Rectal smooth muscle tissue (tissue), 1 donor: ENCODE measurements at regions not wholly inside any gene's neighbourhood (a gene's known extent, or its start where the extent isn't known, plus 50 kb on each side); places are given as distances from the start of the nearest gene placed in this dataset.
A peak's percentile ranks its signal among the peaks of the same experiment; 100 is the strongest.
"Not testable (repeated sequence)": the region's sequence is repeated elsewhere in the genome, so short reads cannot be mapped to it uniquely, and the experiment has no call there.

Experiments
- H3K27ac ChIP-seq: one replicate; pipeline ENCODE4 v1.7.0; 2013; ENCODE audit warnings: low read depth, low read length, inconsistent platforms
- H3K27me3 ChIP-seq: one replicate; pipeline ENCODE4 v1.7.0; 2013; ENCODE audit warnings: low read length; ENCODE audit not compliant: control insufficient read depth, insufficient read depth
- H3K36me3 ChIP-seq: one replicate; pipeline ENCODE4 v1.7.0; 2013; ENCODE audit warnings: low read length; ENCODE audit not compliant: control insufficient read depth, insufficient read depth
- H3K4me1 ChIP-seq: one replicate; pipeline ENCODE4 v1.7.0; 2013; ENCODE audit warnings: low read length; ENCODE audit not compliant: control insufficient read depth, insufficient read depth
- H3K4me3 ChIP-seq: one replicate; pipeline ENCODE4 v1.7.0; 2013; ENCODE audit warnings: low read length
- H3K9ac ChIP-seq: one replicate; pipeline ENCODE4 v1.7.0; 2013; ENCODE audit warnings: low read length

- H3K27me3 ChIP-seq, result no peaks in the 10 kb centered on the region
- peaks cover 15% of the 10 kb centered on the region for H3K4me1 ChIP-seq
- H3K36me3 ChIP-seq, result no peaks in the 10 kb centered on the region
- no peak overlapping the region for H3K4me3 ChIP-seq
- no peak overlapping the region for H3K27ac ChIP-seq
- no peak overlapping the region for H3K9ac ChIP-seq
Measured at GRCh38 chr2:37800176-37800858, 124.8 kb upstream of the RMDN2 start.

DNA sequence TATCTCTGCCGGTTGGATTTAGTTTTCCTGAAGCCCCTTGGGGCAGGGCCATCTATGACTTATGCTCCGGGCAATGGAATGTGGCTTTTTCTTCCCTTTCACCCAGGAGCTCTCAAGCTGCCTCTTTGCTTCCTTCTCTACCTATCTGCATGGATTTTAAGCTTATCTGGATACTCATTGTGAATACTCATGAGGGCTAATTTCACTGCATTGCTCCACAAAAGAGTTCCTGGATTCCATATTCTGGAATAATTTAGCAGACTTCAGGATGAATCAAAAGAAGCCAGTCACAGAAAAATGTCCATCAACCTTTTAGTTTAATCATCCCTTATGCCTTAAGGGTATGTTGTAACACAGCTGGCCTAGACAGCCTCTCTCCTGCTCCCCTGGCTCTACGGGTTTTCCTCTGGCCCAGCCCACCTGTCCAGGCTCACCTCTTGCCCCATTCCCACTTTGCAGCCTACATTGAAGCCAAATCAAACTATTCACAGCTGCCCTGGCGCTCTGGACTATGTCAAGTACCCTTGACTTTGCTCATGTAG lies 122.8 kb upstream of the RMDN2 start:
- Histone ChIP-seq H3K9ac (no peak overlapping the region), H3K4me3 (no peak overlapping the region), H3K4me1 (peaks cover 5% of the 10 kb centered on the region), H3K36me3 (no peaks in the 10 kb centered on the region), H3K27me3 (no peaks in the 10 kb centered on the region), H3K27ac (peak overlapping the region; percentile 32)

GRCh38 chr2:37802899-37803379 lies 122.1 kb upstream of the RMDN2 start:
- Histone ChIP-seq H3K9ac (no peak overlapping the region), H3K27me3 (no peaks in the 10 kb centered on the region), H3K4me3 (no peak overlapping the region), H3K36me3 (no peaks in the 10 kb centered on the region), H3K4me1 (peaks cover 5% of the 10 kb centered on the region), H3K27ac (peak overlapping the region; percentile 32)

DNA sequence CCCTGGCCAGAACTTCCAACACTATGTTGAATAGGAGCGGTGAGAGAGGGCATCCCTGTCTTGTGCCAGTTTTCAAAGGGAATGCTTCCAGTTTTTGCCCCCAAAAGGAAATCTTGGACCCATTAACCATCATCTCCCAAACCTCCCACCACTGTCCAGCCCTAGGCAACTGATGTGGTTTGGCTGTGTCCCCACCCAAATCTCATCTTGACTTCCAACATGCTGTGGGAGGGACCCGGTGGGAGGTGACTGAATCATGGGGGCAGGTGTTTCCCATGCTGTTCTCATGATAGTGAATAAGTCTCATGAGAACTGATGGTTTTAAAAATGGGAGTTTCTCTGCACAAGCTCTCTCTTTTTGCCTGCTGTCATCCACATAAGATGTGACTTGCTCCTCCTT lies 119.1 kb upstream of the RMDN2 start:
- H3K4me3 ChIP-seq, H3K9ac ChIP-seq, H3K36me3 ChIP-seq, H3K27ac ChIP-seq, H3K27me3 ChIP-seq: not testable (repeated sequence)
- peaks cover 18% of the 10 kb centered on the region for H3K4me1 ChIP-seq

- Histone ChIP-seq H3K36me3 (no peaks in the 10 kb centered on the region), H3K27ac (peak overlapping the region; percentile 68), H3K4me3 (no peak overlapping the region), H3K27me3 (no peaks in the 10 kb centered on the region), H3K9ac (no peak overlapping the region), H3K4me1 (peaks cover 12% of the 10 kb centered on the region)
Measured at GRCh38 chr2:37809525-37809924, 115.6 kb upstream of the RMDN2 start.

GRCh38 chr2:37809931-37810570 lies 115.0 kb upstream of the RMDN2 start:
- peak overlapping the region; percentile 68 for H3K27ac ChIP-seq
- no peaks in the 10 kb centered on the region for H3K36me3 ChIP-seq
- H3K4me3 ChIP-seq, result no peak overlapping the region
- H3K4me1 ChIP-seq, result peaks cover 12% of the 10 kb centered on the region
- no peaks in the 10 kb centered on the region for H3K27me3 ChIP-seq
- H3K9ac ChIP-seq, result no peak overlapping the region

GRCh38 chr2:37812414-37812813 lies 112.7 kb upstream of the RMDN2 start:
- H3K27ac ChIP-seq, result no peak overlapping the region
- no peaks in the 10 kb centered on the region for H3K27me3 ChIP-seq
- no peaks in the 10 kb centered on the region for H3K36me3 ChIP-seq
- H3K9ac ChIP-seq, result no peak overlapping the region
- H3K4me3 ChIP-seq, result no peak overlapping the region
- H3K4me1 ChIP-seq, result peaks cover 12% of the 10 kb centered on the region

- no peak overlapping the region for H3K4me3 ChIP-seq
- no peaks in the 10 kb centered on the region for H3K27me3 ChIP-seq
- H3K9ac ChIP-seq, result no peak overlapping the region
- H3K4me1 ChIP-seq, result peaks cover 12% of the 10 kb centered on the region
- H3K36me3 ChIP-seq, result no peaks in the 10 kb centered on the region
- H3K27ac ChIP-seq, result no peak overlapping the region
Measured at GRCh38 chr2:37812941-37813730, 112.0 kb upstream of the RMDN2 start.

DNA sequence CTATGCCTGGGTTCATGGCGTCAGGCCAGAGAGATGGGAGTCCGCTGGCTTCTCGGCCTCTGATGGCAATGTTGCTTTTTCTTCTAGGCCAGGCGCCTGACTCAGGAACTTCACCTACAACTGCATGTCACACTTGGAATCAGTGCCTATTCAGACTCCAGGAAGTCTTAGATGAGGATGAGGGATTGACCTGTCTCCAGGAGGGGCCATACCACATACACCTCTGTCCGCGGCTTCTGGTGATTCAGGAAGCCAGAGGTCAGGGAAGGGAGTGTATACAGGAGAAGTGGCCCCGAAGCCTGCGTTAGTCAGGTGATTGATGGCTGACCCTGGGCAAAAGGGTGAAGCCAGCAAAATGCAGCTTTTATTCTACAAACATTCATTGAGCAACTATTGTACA lies 109.1 kb upstream of the RMDN2 start:
- Histone ChIP-seq H3K9ac (no peak overlapping the region), H3K4me3 (no peak overlapping the region), H3K27ac (no peak overlapping the region), H3K36me3 (no peaks in the 10 kb centered on the region), H3K27me3 (no peaks in the 10 kb centered on the region), H3K4me1 (no peaks in the 10 kb centered on the region)

DNA sequence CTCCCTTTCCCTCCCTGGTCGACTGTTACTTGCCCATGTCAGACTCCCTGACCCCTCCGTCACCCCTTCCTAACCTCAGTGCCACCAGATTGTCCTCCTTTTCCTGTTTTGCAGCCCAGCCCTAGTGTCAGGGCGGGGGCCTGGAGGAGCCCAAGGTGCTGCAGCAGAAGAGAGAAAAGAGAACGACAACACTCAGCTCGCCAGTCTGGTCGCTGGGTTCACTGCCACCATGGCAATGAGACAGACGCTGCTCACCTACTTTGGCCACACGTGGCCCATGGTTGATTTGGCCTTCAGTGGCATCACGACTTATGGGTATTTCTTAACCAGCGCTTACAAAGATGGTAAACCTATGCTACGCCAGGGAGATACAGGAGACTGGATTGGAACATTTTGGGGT lies 108.4 kb upstream of the RMDN2 start:
- Histone ChIP-seq H3K36me3 (no peaks in the 10 kb centered on the region), H3K4me3 (no peak overlapping the region), H3K9ac (no peak overlapping the region), H3K4me1 (no peaks in the 10 kb centered on the region), H3K27ac (no peak overlapping the region), H3K27me3 (no peaks in the 10 kb centered on the region)

GRCh38 chr2:37819186-37819585 lies 105.9 kb upstream of the RMDN2 start:
- Histone ChIP-seq H3K9ac (no peak overlapping the region), H3K27ac (no peak overlapping the region), H3K36me3 (no peaks in the 10 kb centered on the region), H3K4me1 (no peaks in the 10 kb centered on the region), H3K27me3 (no peaks in the 10 kb centered on the region), H3K4me3 (no peak overlapping the region)

DNA sequence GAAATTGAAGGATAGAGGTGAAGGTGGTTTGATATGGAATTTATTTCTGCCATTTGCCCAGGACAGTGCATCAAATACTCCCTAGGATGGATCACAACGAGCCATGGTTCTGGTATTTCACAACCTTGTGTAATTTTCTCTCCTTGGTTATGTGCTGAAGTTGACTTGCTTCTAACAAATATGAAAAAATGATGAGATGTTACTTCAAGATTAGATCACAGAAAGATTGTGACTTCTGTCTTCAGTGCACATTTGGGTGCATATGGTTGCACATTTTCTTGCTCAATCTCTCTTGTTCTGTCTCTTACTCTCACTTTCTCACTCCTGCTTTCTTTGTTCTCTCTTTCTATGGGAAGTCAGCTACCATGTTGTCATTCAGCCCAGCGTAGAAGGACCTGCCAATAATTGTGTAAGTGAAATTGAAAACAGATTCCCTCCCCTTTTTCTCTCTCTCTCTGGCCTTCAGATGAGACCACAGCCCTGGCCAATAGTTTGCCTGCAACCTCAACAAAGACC lies 104.6 kb upstream of the RMDN2 start:
- H3K4me3 ChIP-seq, result no peak overlapping the region
- no peaks in the 10 kb centered on the region for H3K27me3 ChIP-seq
- no peak overlapping the region for H3K9ac ChIP-seq
- H3K4me1 ChIP-seq, result no peaks in the 10 kb centered on the region
- H3K27ac ChIP-seq, result no peak overlapping the region
- H3K36me3 ChIP-seq, result no peaks in the 10 kb centered on the region
